Vagina (tissue), 2 donors: ENCODE measurements at regions not wholly inside any gene's neighbourhood (a gene's known extent, or its start where the extent isn't known, plus 50 kb on each side); places are given as distances from the start of the nearest gene placed in this dataset.

ENCODE experiments used
- CTCF ChIP-seq, 3 experiments: fragments of 450-650 bp in 2 of 3; fragments of 200-600 bp in 1 of 3; sonication (generic) in 1 of 3; IDR thresholded peaks; one replicate each; pipeline ENCODE4 v1.5.1; 2017 to 2019; ENCODE audit warnings: antibody characterized with exemption in 3 of 3, mild to moderate bottlenecking in 2 of 3, moderate library complexity in 2 of 3
- POLR2A ChIP-seq, 2 donors: fragments of 450-650 bp; IDR thresholded peaks; one replicate each; pipeline ENCODE4 v1.6.1; 2017; ENCODE audit warnings: antibody characterized with exemption in 2 of 2, mild to moderate bottlenecking in 2 of 2, moderate library complexity in 2 of 2
- POLR2AphosphoS5 ChIP-seq, 2 donors: sonication (generic); formaldehyde crosslinking; IDR thresholded peaks; one replicate each; pipeline ENCODE4 v1.9.0; 2017; ENCODE audit warnings: antibody characterized with exemption in 2 of 2, mild to moderate bottlenecking in 2 of 2, low read depth in 1 of 2; ENCODE audit not compliant: insufficient read depth in 1 of 2

GRCh38 chr2:41000374-41000773, 548.5 kb upstream of the SLC8A1 start:
- TF ChIP-seq CTCF (IDR thresholded peaks at IDR 0.05) (no peak), POLR2A (IDR thresholded peaks at IDR 0.05) (no peak), POLR2AphosphoS5 (IDR thresholded peaks at IDR 0.05; ENCODE audit: insufficient read depth in 1 of 2, low read depth in 1 of 2) (no peak)
